ENCODE measurements at regions not wholly inside any gene's neighbourhood (a gene's known extent, or its start where the extent isn't known, plus 50 kb on each side); places are given as distances from the start of the nearest gene placed in this dataset.

DNA sequence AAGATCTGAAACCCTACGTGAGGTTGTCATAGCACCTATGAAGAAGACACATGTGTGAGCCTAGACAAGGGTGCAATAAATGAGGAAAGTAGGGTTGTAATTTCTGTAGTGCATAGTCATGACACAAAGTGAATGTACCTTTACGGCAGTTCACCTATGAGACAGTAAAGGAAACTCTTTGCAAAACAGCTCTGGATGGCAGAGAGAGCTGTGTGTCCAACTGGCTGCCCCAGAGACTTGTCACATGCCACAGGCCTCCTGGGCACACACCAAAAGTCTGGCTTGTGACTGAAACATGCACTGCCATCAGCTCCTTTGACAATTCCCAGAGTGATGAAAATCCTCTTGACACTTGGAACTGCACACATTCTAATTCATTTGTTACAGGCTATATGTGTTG lies 90.7 kb upstream of the NAMPT start:
- Histone ChIP-seq H3K4me3 (no peak overlapping the region), H3K27ac (no peak overlapping the region), H3K9me3 (no peaks in the 10 kb centered on the region), H3K27me3 (no peaks in the 10 kb centered on the region), H3K36me3 (no peaks in the 10 kb centered on the region), H3K4me1 (peaks cover 0 to 10% (median 0%) of the 10 kb centered on the region in 12 donors)
- TF ChIP-seq, protein P1, sequence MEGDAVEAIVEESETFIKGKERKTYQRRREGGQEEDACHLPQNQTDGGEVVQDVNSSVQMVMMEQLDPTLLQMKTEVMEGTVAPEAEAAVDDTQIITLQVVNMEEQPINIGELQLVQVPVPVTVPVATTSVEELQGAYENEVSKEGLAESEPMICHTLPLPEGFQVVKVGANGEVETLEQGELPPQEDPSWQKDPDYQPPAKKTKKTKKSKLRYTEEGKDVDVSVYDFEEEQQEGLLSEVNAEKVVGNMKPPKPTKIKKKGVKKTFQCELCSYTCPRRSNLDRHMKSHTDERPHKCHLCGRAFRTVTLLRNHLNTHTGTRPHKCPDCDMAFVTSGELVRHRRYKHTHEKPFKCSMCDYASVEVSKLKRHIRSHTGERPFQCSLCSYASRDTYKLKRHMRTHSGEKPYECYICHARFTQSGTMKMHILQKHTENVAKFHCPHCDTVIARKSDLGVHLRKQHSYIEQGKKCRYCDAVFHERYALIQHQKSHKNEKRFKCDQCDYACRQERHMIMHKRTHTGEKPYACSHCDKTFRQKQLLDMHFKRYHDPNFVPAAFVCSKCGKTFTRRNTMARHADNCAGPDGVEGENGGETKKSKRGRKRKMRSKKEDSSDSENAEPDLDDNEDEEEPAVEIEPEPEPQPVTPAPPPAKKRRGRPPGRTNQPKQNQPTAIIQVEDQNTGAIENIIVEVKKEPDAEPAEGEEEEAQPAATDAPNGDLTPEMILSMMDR (IDR thresholded peaks at IDR 0.05) = no peak
- TF ChIP-seq POLR2A (IDR thresholded peaks at IDR 0.05) = no peak
- DNase-seq = peak in 3 of 5 donors; percentile 15 to 66 (median 33)
- 67 to 82% (median 74%) methylated on average over 2 of the region's 2 CpGs for WGBS, 4 donors
- ATAC-seq = peak; percentile 71 to 91 (median 82)
- intact Hi-C loops (cut with DNase I) = no loop called here

DNA sequence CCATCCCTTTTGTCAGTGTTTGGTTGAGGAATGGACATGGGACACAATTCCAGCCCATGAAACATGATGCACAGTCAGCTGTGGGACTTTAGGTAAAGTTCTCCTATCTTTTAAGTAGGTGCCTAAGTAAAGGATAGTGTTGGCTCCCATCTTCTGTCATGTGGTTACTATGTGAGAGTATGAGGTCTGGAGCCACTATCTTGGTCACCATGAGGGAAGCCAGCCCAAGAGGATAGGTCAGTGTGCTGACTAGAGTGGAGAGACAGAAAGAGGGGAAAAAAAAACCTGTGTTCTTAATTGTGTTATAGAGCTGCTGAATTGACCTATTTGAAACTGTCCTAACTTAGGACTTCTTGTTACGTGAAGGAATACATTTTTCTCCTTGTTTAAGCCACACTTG lies 89.7 kb upstream of the NAMPT start:
- Histone ChIP-seq H3K9me3 (no peaks in the 10 kb centered on the region), H3K36me3 (no peaks in the 10 kb centered on the region), H3K27ac (no peak overlapping the region), H3K4me1 (peaks cover 0 to 10% (median 0%) of the 10 kb centered on the region in 12 donors), H3K27me3 (no peaks in the 10 kb centered on the region), H3K4me3 (no peak overlapping the region)
- DNase-seq (no peak), ATAC-seq (no peak)
- TF ChIP-seq POLR2A (IDR thresholded peaks at IDR 0.05) = no peak
- TF ChIP-seq, protein P1 (IDR thresholded peaks at IDR 0.05) = no peak
- intact Hi-C loops (cut with DNase I) = no loop called here
- 93 to 97% (median 94%) methylated on average over 1 of the region's 1 CpG for WGBS, 4 donors

DNA sequence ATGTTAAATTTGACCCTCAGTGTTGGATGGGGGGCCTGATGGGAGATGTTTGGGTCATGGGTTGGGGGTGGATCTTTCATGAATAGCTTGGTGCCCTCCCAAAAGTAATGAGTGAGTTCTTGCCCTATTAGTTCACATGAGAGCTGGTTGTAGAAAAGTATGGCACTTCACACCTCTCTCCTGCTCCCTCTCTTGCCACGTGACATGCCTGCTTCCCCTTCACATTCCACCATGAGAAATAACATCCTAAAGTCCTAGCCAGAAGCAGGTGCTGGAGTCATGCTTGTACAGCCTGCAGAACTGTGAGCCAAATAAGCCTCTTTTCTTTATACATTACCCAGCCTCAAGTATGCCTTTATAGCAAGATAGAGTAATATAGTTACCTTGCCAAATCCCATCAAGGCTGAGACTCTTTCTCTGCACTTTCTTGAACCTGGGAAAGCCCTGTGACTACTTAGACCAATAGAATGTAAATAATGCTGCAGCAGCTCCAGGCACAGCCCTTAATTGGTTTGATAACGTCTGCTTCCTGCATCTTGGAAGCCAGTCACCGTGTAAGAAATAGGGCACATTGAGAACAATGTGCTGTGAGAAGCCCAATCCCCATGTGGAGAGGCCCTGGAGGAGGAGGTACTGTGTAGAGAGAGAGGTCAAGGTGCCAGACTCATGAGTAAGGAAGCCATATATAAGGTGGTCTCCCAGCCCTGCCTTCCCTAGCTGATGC lies 88.0 kb upstream of the NAMPT start:
- WGBS, 4 donors = 27 to 35% (median 32%) methylated on average over 3 of the region's 3 CpGs
- DNase-seq (no peak), ATAC-seq (no peak)
- intact Hi-C loops (cut with DNase I) = no loop called here
- H3K4me1 ChIP-seq = peaks cover 0 to 10% (median 0%) of the 10 kb centered on the region in 12 donors
- H3K4me3 ChIP-seq = no peak overlapping the region
- TF ChIP-seq, protein P1 (IDR thresholded peaks at IDR 0.05) = no peak
- no peak for TF ChIP-seq POLR2A (IDR thresholded peaks at IDR 0.05)
- H3K36me3 ChIP-seq = no peaks in the 10 kb centered on the region
- H3K27ac ChIP-seq = no peak overlapping the region
- H3K27me3 ChIP-seq = no peaks in the 10 kb centered on the region
- H3K9me3 ChIP-seq = no peaks in the 10 kb centered on the region

DNA sequence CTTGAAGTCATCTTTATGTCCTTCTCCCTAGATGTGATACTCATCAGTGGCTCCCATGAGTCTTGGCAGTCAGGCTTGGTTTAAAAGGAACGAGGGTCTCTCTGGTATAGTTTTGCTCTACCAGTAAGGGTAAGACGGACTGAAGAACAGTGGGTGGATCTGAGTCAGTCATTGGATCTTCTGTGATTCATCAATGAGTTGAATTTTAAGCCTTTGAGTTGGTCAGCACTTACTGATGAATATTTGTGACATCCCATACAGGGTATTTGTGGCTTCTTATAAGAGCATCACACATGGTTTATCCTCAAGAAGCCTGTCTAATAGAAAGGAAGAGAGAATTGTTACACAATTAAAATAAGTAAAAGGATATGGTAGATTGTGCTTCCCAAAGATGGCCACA lies 87.3 kb upstream of the NAMPT start:
- Histone ChIP-seq H3K27ac (peak overlapping the region in 1 of 12 donors; percentile 42), H3K4me3 (no peak overlapping the region), H3K27me3 (no peaks in the 10 kb centered on the region), H3K9me3 (no peaks in the 10 kb centered on the region), H3K4me1 (peaks cover 0 to 11% (median 0%) of the 10 kb centered on the region in 12 donors), H3K36me3 (no peaks in the 10 kb centered on the region)
- no peak for DNase-seq
- ATAC-seq = no peak
- no peak for TF ChIP-seq POLR2A (IDR thresholded peaks at IDR 0.05)
- TF ChIP-seq, protein P1 (IDR thresholded peaks at IDR 0.05) = no peak
- WGBS, 4 donors = 81 to 88% (median 82%) methylated on average over 2 of the region's 2 CpGs
- intact Hi-C loops (cut with DNase I) = no loop called here
